ENCODE measurements at regions not wholly inside any gene's neighbourhood (a gene's known extent, or its start where the extent isn't known, plus 50 kb on each side); places are given as distances from the start of the nearest gene placed in this dataset.
"Not testable (repeated sequence)": the region's sequence is repeated elsewhere in the genome, so short reads cannot be mapped to it uniquely, and the experiment has no call there.

- in situ Hi-C loops (cut with HindIII; ENCODE audit: low sequenced_read_pairs): no loop called here
Observed at GRCh38 chr6:113750151-113750855, 106.8 kb upstream of the MARCKS start.

DNA sequence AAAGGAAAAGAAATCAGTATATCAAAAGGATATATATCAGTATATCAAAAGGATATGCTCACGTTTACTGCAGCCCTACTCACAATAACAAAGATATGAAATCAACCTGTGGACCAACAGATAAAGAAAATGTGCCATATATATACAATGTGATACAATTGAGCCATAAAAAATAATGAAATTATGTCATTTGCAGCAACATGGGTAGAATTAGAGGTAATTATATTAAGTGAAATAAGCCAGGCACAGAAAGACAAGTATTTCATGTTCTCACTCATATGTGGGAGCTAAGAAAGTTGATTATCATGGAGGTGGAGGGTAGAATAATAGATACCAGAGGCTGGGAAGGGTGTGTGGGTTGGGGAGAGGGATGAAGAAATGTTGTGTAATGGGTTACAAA lies 102.9 kb upstream of the MARCKS start:
- in situ Hi-C loops (cut with HindIII; ENCODE audit: low sequenced_read_pairs): no loop called here

DNA sequence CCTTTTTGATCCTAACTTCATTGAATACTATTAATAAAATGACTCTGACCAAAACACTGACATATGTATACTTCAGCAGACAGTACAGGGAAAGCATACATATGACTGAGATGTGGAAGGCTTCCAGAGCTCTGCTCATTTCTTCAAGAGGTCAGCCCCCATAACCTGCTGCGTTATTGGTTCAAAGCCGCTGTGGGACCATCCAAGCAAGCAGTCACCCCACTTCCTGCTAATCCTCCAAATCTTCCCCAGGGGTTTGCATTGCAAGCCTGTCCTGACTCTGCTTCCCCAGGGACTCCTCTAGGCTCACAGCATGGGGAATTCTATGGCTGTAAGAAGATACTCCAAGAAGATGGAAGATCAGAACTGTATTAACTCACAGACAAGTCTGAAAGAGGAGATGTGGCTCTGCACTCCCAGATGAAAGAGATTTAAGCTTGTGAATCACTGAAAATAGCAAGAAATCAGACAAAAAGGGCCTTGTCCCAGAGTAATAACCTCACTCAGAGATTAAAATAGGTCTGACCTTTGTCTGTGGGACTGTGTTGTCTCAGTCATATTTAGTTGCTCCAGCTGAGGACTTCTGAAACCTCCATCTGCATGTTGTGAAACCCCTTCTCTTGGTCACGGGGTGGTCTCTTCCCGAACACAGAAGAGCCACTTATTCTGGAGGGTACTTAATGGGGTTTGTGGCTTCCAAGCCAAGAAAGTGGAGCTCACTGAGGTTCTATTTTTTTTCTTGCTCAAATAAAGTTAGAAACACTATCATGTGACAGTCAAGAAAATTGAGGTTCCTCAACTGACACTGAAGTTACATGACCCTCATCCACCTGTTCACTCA lies 101.5 kb upstream of the MARCKS start:
- in situ Hi-C loops (cut with HindIII; ENCODE audit: low sequenced_read_pairs): no loop called here

DNA sequence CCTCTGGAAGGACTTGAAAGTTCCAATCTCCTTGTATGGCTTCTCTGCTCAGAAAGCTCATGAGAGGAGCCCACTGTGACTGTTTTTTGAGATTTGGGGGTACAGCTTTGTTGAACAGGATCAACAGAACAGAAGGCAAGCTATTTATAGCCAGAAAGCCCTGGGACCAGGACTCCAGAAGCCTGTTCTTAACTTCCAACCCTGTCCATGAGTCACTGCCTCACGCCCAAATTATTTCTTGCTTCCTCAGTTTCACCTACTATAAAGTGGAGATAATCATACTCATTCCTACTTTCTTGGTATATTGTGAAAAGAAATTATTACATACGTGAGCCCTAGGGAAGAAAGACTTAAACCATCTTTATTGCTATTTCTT lies 100.9 kb upstream of the MARCKS start:
- in situ Hi-C loops (cut with HindIII; ENCODE audit: low sequenced_read_pairs): no loop called here

- in situ Hi-C loops (cut with HindIII; ENCODE audit: low sequenced_read_pairs): no loop called here
Observed at GRCh38 chr6:113758214-113758613, 98.9 kb upstream of the MARCKS start.

DNA sequence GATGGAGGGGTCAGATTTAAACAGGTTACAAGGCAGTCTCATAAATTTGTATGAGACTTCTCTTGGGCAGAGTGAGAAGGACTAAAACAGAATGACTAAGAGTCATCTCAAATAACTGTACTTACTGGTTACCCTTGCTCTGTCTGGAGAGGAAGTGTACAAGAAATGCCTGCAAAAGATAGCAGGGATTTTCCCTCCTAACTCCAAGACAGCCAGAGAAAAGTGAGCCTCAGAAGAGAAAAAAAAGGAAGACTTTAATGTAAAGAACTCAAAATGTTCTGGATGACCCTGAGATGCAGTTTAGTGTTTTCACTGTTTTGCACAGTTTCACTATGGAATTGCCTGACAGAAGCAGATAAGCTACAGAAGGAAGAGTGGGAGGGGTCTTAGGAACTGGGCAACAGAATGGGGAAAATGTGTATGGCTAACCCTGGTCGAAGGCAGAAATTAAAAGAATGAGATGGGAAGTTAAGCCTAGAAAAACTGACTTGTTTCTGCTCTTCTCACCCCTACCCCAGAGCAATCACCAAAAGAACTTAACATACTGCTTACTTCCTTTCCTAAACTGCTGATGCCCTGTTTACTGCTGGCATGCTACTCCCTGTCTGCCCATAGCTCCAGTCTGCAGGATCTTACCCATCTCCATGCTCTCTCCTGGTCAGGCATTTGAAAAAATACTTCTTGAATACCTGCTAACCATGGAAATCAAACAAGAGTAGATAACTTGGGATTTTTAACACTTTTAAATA lies 98.1 kb upstream of the MARCKS start:
- in situ Hi-C loops (cut with HindIII; ENCODE audit: low sequenced_read_pairs): no loop called here

DNA sequence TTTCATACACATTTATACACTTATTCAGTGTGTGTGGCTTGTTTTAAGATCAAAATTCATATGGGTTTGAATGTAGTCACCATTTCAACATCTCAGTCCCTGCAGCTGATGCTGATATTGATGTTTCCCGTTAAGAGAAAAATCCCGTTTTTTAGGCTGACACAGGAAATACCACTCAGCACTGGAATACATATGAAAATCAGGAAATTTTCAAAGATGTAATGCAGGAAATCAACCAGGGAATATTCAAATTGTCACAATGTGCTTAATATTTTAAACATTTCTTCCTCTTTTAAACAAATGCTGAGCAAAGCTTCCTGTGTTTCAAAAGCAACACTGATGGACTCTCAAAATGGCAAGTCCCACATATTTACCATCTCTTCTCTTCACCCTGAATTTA lies 94.5 kb upstream of the MARCKS start:
- in situ Hi-C loops (cut with HindIII; ENCODE audit: low sequenced_read_pairs): no loop called here

DNA sequence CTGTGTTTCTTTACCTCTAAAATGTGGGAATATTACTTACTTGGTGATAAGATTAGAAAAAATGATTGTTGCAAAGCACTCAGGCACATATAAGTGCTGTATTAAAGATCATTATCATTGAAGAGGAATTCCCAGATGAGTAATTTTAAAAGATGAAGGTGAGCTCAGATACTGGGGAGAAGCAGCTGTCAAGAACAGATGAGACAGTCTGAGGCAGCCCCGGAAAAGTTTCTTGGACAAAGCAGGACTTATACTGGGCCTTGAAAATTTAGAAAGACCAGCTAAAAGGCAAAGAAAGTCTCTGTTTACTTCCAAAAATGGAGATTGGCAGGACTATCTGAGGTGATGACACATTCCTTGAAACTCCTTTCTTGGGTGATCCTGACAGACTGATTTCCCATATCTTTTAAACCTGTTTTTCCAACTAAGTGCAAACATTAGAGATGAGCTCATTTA lies 93.8 kb upstream of the MARCKS start:
- in situ Hi-C loops (cut with HindIII; ENCODE audit: low sequenced_read_pairs): no loop called here

DNA sequence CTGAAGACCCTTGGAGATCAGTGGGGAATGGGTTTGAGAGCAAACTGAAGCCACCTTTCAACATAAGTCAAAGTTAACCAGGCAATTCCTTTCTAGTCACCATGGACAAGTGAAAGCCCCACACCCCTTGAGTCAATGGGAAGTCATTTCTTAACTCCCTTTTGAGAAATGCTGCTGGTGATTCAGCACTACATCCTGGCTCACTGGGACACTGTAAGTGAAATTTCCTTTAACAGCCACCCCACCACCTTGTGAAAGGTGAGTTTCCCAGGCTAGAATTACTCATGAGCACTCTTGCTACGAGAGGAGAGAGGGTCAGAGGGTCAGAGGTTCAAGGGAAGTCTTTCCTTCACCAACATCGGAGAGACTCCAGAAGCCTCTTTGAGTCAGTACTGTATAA lies 93.3 kb upstream of the MARCKS start:
- in situ Hi-C loops (cut with HindIII; ENCODE audit: low sequenced_read_pairs): no loop called here

DNA sequence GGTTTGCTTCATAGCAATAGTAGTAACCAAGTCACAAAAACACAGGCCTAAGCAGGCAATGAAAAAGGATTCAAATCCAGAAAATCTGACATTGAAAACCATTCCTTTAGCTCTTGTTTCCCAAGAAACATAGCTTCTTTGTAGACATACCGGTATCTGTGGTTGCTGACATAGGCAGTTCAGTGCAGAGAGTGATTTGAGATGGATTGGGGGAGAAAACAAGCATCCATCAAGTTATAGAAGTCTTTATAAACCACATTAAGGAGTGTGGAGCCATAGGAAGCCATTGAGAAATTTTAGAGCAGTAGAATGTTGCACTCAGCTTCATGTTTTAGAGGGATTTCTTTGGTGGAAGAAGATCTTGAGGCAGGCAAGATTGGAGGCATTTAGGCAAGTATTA lies 91.2 kb upstream of the MARCKS start:
- in situ Hi-C loops (cut with HindIII; ENCODE audit: low sequenced_read_pairs): no loop called here

DNA sequence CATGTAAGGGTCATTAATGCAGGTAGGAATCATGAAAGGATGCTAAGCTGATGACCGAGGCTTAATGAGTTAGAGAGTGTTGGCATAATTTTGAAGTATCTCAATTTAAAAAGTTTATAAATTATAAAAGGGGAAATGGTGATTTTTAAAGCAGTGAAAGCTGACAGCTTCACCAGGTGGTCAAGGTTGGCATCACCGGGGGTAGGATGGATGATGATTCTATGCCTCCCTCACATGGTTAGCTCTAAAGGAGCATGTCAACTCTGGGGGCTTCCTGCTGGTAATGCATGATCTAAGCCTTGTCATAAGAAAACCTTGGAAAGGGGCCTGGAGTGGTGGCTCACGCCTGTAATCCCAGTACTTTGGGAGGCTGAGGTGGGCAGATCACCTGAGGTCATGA lies 89.2 kb upstream of the MARCKS start:
- in situ Hi-C loops (cut with HindIII; ENCODE audit: low sequenced_read_pairs): no loop called here

- in situ Hi-C loops (cut with HindIII; ENCODE audit: low sequenced_read_pairs): no loop called here
Observed at GRCh38 chr6:113772961-113773360, 84.2 kb upstream of the MARCKS start.

DNA sequence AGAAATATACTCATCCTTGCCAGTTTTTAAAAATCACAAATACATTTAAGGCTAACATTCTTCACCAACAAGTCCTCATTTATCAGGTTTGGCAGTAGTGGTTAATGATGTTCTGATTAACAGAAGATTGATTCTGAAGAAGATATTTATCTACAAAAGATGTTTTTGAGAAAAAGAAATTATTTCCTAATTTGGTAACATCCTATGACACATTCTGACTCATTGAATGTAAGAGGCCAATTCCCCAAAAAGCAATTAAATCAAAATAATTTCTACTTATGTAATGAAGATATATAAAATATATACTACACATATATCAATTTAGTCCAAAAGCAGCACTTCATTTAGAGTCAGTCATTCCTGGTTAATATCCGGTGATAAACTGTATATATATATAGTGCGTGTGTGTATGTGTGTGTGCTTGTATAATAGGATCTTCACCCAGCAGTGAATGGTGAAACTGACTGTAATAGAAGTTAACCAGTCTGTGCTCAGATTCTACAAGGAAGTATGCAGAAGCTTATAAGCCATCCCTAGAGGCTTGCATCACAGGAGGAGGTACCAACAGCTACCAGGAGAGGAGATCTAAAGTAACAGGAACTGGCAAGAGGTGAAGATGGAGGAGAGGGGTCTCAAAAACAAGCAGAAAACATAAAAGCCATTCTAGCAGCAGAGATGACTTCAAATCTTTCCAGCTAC lies 82.9 kb upstream of the MARCKS start:
- in situ Hi-C loops (cut with HindIII; ENCODE audit: low sequenced_read_pairs): no loop called here

- in situ Hi-C loops (cut with HindIII; ENCODE audit: low sequenced_read_pairs): no loop called here
Observed at GRCh38 chr6:113776998-113777397, 80.1 kb upstream of the MARCKS start.

GRCh38 chr6:113777601-113778000 lies 79.5 kb upstream of the MARCKS start:
- in situ Hi-C loops (cut with HindIII; ENCODE audit: low sequenced_read_pairs): no loop called here

DNA sequence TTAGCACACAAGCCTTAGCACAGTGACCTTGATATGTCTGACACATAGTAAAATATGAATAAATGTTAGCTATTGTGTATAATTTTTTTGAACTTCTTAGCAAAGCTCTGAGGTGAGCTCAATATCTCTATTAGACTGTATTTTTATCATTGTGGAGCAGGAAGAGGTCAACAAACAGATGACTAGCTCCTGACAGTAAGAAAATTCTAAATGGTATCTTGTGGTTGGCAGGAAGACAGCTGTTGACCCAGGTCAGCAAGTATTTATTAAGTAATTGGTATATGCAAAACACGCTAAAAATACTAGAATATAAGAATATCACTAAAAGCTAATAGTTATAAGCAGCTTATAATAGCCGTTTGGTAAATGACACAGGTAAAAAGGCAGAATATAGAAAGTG lies 77.5 kb upstream of the MARCKS start:
- in situ Hi-C loops (cut with HindIII; ENCODE audit: low sequenced_read_pairs): no loop called here

DNA sequence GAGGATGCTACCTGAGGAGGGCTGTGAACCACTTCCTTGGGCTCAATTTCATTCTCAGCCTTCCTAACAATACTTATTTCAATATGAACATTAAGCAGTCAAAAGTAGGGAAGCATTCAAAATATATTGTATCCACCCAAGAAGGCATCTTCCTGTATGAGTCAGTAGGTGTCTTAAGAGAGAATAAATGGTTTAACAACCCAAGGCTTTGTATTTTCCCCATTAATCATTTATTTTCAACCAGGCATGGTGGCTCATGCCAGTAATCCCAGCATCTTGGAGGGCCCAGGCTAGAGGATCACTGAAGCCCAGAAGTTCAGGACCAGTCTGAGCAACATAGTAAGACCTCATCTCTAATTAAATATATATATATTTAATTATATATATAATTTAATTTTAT lies 74.5 kb upstream of the MARCKS start:
- in situ Hi-C loops (cut with HindIII; ENCODE audit: low sequenced_read_pairs): no loop called here

DNA sequence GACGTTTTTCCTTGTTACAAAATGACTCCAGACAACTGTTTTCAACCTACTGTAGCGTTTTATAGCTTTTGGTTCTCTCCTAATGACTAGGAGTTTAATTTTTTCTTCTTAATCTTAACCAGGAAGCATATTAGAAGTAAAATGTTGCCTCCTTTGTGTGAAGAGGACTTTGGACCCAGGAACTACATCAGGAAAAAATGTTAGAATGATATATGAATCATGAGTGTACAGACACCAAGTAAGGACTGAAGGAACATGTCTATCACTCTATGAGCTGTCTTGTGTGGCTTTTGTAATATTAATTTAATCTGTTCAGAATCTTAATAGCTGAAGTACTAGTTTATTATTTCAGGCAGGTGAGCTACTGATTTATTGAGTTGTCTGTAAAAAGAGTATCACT lies 71.0 kb upstream of the MARCKS start:
- in situ Hi-C loops (cut with HindIII; ENCODE audit: low sequenced_read_pairs): no loop called here

DNA sequence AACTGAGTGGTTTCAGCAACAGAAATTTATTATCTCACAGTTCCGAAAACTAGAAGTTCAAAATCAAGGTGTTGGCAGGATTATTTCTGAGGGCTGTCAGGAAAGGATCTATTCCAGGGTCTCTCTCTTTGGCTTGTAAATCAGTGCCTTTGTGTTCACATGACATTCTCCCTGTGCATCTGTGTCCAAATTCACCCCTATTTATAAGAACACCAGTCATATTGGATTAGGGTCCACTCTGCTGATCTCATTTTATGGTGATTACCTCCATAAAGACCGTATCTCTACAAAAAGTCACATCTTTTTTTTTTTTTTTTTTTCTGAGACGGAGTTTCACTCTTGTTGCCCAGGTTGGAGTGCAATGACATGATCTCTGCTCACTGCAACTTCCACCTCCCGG lies 68.6 kb upstream of the MARCKS start:
- in situ Hi-C loops (cut with HindIII; ENCODE audit: low sequenced_read_pairs): no loop called here

DNA sequence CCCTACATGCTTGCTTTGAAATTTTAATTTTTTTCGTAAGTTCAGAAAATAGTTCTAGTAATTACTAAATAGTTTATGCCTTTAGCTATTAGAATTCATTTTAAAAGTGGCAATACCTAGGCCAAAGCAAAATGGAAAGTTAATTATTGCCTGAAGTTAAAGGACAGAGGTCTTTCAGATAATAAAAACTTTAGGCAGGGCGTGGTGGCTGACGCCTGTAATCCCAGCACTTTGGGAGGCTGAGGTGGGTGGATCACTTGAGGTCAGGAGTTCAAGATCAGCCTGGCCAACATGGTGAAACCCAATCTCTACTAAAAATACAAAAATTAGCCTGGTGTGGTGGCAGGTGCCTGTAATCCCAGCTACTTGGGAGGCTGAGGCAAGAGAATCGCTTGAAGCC lies 65.9 kb upstream of the MARCKS start:
- in situ Hi-C loops (cut with HindIII; ENCODE audit: low sequenced_read_pairs): not testable (repeated sequence)

DNA sequence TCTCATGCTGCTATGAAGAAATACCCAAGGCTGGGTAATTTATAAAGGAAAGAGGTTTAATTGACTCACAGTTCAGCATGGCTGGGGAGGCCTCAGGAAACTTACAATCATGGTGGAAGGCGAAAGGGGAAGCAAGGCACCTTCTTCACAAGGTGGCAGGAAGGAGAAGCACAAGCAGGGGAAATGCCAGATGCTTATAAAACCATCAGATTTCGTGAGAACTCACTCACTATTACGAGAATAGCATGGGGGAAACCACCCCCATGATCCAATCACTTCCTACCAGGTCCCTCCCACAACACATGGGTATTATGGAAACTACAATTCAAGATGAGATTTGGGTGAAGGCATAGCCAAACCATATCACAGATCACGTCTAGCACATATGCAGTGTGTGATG lies 61.8 kb upstream of the MARCKS start:
- in situ Hi-C loops (cut with HindIII; ENCODE audit: low sequenced_read_pairs): not testable (repeated sequence)
